ENCODE measurements at regions not wholly inside any gene's neighbourhood (a gene's known extent, or its start where the extent isn't known, plus 50 kb on each side); places are given as distances from the start of the nearest gene placed in this dataset.

- no peak for TF ChIP-seq JUNB (IDR thresholded peaks at IDR 0.05; ENCODE audit: unreplicated experiment)
- TF ChIP-seq NANOG (IDR thresholded peaks at IDR 0.05; ENCODE audit: borderline replicate concordance), result no peak
- TF ChIP-seq ZNF114 (CRISPR knock-in tag; IDR thresholded peaks at IDR 0.05), result no peak
- TF ChIP-seq STAT1 (IDR thresholded peaks at IDR 0.05; ENCODE audit: unreplicated experiment), result no peak
- TF ChIP-seq REST (IDR thresholded peaks at IDR 0.05; ENCODE audit: unreplicated experiment), result no peak
- no peak for TF ChIP-seq CREB1 (CRISPR knock-in tag; IDR thresholded peaks at IDR 0.05; ENCODE audit: low read depth)
Observed at GRCh38 chr4:116401293-116401692, 684.1 kb downstream of the TRAM1L1 start (continued).

GRCh38 chr4:116400480-116400879 is 684.9 kb downstream of the TRAM1L1 start:
- Histone ChIP-seq H3F3A (replicated peaks; ENCODE audit: low read depth) (no peaks in the 10 kb centered on the region), H3K9me2 (ENCODE audit: insufficient read depth) (no peaks in the 10 kb centered on the region), H3K4me2 (no peak overlapping the region), H3K36me3 (ENCODE audit: insufficient read depth) (no peaks in the 10 kb centered on the region), H3K4me3 (no peak overlapping the region), H4K20me1 (replicated peaks; ENCODE audit: insufficient read depth) (no peaks in the 10 kb centered on the region), H3K79me2 (replicated peaks; ENCODE audit: insufficient read depth) (no peaks in the 10 kb centered on the region), H3K27me3 (ENCODE audit: insufficient read depth) (no peaks in the 10 kb centered on the region), H3K27ac (ENCODE audit: low read depth) (no peak overlapping the region), H3K4me1 (ENCODE audit: insufficient read depth) (peaks cover 14% of the 10 kb centered on the region), H2AFZ (no peak overlapping the region)
- TF ChIP-seq NANOG (IDR thresholded peaks at IDR 0.05; ENCODE audit: borderline replicate concordance) (no peak), ZNF114 (CRISPR knock-in tag; IDR thresholded peaks at IDR 0.05) (no peak), ZNF331 (CRISPR knock-in tag; IDR thresholded peaks at IDR 0.05; ENCODE audit: low read depth) (no peak), EZH2 (IDR thresholded peaks at IDR 0.05; ENCODE audit: low read depth, unreplicated experiment) (no peak), ZNF462 (CRISPR knock-in tag; IDR thresholded peaks at IDR 0.05) (no peak)
- H3K36me3 Mint-ChIP-seq (ENCODE audit: low read depth), result no peaks in the 10 kb centered on the region
- H3K27me3 Mint-ChIP-seq (ENCODE audit: insufficient read depth, low read depth, poor library complexity), result no peaks in the 10 kb centered on the region
- H3K4me1 Mint-ChIP-seq, result peaks cover 4% of the 10 kb centered on the region
- no peak for ATAC-seq
- H3K4me3 Mint-ChIP-seq, result no peak overlapping the region
- no peaks in the 10 kb centered on the region for H3K9me3 Mint-ChIP-seq
- no peak overlapping the region for H3K27ac Mint-ChIP-seq
- no peak for DNase-seq (ENCODE audit: low spot score)

All from GM23338 (cell line).